ENCODE measurements at regions not wholly inside any gene's neighbourhood (a gene's known extent, or its start where the extent isn't known, plus 50 kb on each side); places are given as distances from the start of the nearest gene placed in this dataset.

- intact Hi-C loops (cut with DNase I; ENCODE audit: low total_unique reads) = no loop called here
- no peak for DNase-seq
- no peaks in the 10 kb centered on the region for H3K36me3 ChIP-seq
- TF ChIP-seq POLR2A (IDR thresholded peaks at IDR 0.05) (no peak), CTCF (IDR thresholded peaks at IDR 0.05) (no peak)
- no peak overlapping the region for H3K27ac ChIP-seq
- H3K4me3 ChIP-seq = no peak overlapping the region
- H3K4me1 ChIP-seq = no peaks in the 10 kb centered on the region
- no peaks in the 10 kb centered on the region for H3K9me3 ChIP-seq
- H3K27me3 ChIP-seq = no peaks in the 10 kb centered on the region
Observed at GRCh38 chr13:59374691-59375090, 789.0 kb downstream of the DIAPH3 start.

GRCh38 chr13:59384154-59384553, 779.6 kb downstream of the DIAPH3 start:
- no peak overlapping the region for H3K4me3 ChIP-seq
- no peaks in the 10 kb centered on the region for H3K36me3 ChIP-seq
- intact Hi-C loops (cut with DNase I; ENCODE audit: low total_unique reads) = no loop called here
- no peaks in the 10 kb centered on the region for H3K27me3 ChIP-seq
- H3K4me1 ChIP-seq = no peaks in the 10 kb centered on the region
- TF ChIP-seq POLR2A (IDR thresholded peaks at IDR 0.05) (no peak), CTCF (IDR thresholded peaks at IDR 0.05) (no peak)
- H3K9me3 ChIP-seq = no peaks in the 10 kb centered on the region
- DNase-seq = no peak
- H3K27ac ChIP-seq = no peak overlapping the region

- H3K9me3 ChIP-seq = no peaks in the 10 kb centered on the region
- no peaks in the 10 kb centered on the region for H3K4me1 ChIP-seq
- no peak overlapping the region for H3K27ac ChIP-seq
- DNase-seq = peak in 1 of 2 donors; percentile 16
- TF ChIP-seq POLR2A (IDR thresholded peaks at IDR 0.05) = no peak
- TF ChIP-seq CTCF (IDR thresholded peaks at IDR 0.05) = peak; percentile 34 to 70 (median 49)
- no peaks in the 10 kb centered on the region for H3K27me3 ChIP-seq
- intact Hi-C loops (cut with DNase I; ENCODE audit: low total_unique reads) = no loop called here
- H3K36me3 ChIP-seq = no peaks in the 10 kb centered on the region
- no peak overlapping the region for H3K4me3 ChIP-seq
Observed at GRCh38 chr13:59391696-59392095, 772.0 kb downstream of the DIAPH3 start.

GRCh38 chr13:59392328-59392727, 771.4 kb downstream of the DIAPH3 start:
- Histone ChIP-seq H3K4me1 (no peaks in the 10 kb centered on the region), H3K9me3 (no peaks in the 10 kb centered on the region), H3K36me3 (no peaks in the 10 kb centered on the region), H3K4me3 (no peak overlapping the region), H3K27ac (no peak overlapping the region), H3K27me3 (no peaks in the 10 kb centered on the region)
- intact Hi-C loops (cut with DNase I; ENCODE audit: low total_unique reads) = no loop called here
- no peak for DNase-seq
- TF ChIP-seq POLR2A (IDR thresholded peaks at IDR 0.05) = no peak
- no peak for TF ChIP-seq CTCF (IDR thresholded peaks at IDR 0.05)

- intact Hi-C loops (cut with DNase I; ENCODE audit: low total_unique reads) = no loop called here
- H3K4me1 ChIP-seq = no peaks in the 10 kb centered on the region
- no peaks in the 10 kb centered on the region for H3K27me3 ChIP-seq
- no peak overlapping the region for H3K27ac ChIP-seq
- TF ChIP-seq CTCF (IDR thresholded peaks at IDR 0.05) (no peak), POLR2A (IDR thresholded peaks at IDR 0.05) (no peak)
- DNase-seq = no peak
- no peak overlapping the region for H3K4me3 ChIP-seq
- no peaks in the 10 kb centered on the region for H3K9me3 ChIP-seq
- H3K36me3 ChIP-seq = no peaks in the 10 kb centered on the region
Observed at GRCh38 chr13:59394496-59394895, 769.2 kb downstream of the DIAPH3 start.
